ENCODE measurements at regions not wholly inside any gene's neighbourhood (a gene's known extent, or its start where the extent isn't known, plus 50 kb on each side); places are given as distances from the start of the nearest gene placed in this dataset.
"Not testable (repeated sequence)": the region's sequence is repeated elsewhere in the genome, so short reads cannot be mapped to it uniquely, and the experiment has no call there.

DNA sequence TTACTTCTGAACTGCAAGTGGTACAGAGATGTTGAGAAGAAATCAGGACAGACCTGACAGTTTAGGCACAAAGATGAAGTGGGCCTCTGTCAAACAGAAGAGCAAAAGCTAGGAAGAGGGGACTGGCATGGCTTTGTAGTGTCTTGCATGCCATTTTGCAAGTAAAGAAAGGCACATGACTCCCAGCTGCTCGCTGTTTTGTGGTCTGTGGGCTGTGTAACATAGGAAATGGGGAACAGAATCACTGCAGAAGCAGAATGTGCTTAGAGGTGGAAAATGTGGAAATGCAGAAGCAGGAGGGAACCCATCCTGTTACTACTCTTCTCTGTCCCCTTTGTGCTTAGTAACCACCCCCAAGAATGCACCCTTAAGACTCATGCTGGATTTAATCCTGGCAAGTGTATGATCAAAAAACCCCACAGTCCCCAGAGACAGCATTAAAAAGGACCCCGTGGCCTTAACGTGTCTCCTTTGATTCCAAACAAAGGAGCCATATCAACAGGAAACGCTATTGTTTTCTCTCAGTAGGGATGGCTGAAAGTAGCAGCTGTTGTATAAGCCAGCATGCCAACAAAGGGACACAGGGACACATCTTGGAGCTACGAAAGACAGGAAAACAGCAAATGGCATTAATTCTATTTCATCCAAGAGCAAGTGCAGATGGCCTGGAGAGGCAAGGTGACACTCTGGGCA lies 177.6 kb upstream of the GLRA2 start:
- no peak for DNase-seq (ENCODE audit: low spot score)

DNA sequence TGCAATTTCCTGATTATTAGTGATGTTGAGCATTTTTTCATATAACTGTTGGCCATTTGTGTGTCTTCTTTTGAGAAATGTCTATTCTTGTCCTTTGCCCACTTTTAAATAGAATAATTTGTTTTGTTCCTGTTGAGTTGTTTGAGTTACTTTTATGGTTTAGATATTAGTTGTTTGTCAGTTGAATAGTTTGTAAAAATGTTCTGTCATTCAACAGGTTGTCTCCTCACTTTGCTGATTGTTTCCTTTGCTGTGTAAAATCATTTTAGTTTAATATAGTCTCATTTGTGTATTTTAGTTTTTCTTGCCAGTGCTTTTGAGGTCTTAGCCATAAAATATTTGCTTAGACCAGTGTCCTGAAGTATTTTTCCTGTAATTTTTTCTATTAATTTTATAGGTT lies 181.8 kb upstream of the GLRA2 start:
- no peak for DNase-seq (ENCODE audit: low spot score)

DNA sequence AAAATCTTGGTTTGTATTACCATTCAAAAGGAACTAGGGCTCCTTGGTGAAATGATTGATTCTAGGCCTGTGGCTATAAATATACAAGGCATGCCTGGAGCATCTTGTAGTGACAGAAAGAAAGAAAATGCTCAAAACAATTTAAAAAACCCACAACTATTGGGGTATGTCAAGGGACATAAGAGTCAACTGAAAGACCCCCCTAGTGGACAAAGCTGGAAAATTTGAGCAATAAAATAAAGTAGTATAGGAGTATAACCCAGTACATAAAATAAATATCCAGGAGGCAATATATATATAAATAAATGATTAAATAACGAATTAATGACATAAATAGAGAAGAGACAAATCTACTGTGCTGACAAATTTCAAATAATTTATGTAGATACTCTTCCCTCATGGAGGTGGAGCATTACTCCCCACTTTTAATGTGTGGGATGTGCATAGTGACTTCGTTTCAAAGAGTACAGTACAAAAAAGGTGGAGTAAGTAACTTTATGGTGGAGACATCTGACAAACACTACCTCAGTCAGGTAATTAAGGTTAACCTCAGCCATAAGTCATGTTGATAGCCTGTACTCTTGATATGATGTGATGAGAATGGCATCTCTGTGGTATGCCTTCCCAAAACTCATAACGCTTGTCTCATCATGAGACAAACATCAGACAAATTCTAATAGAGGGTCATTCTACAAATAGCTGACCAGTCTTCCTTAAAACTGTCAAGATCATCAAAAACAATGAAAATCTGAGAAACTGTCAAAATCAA lies 185.0 kb upstream of the GLRA2 start:
- peak; percentile 5 for DNase-seq (ENCODE audit: low spot score)

DNA sequence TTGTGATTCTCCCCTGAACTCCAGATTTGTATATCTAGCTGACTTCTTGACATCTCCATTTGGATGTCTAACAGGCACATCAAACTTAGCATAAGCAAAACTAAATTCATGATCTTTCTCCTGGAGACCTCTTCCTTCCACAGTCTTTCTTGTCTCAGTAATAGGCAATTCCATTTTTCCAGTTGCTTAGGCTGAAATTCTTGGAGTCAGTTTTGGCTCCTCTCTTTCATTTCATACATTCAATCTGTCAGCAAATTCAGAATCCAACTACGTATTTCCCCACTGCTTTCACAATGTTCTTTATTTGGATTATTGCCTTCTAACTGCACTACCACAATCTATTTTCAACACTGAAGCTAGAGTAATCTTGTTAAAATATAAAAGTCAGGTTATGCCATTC lies 219.9 kb upstream of the GLRA2 start:
- no peak for DNase-seq (ENCODE audit: low spot score)

DNA sequence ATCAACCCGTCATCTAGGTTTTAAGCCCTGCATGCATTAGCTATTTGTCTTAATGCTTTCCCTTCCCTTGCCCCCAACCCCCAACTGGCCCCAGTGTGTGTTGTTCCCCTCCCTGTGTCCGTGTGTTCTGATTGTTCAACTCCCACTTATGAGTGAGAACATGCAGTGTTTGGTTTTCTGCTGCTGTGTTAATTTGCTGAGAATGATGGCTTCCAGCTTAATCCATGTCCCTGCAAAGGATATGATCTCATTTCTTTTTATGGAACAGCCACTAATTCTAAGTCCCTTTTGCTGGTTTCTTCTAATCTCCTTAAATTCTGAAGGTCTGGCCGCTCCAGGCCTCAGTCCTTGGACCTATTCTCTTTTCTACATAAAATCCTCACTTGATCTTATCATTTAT lies 220.4 kb upstream of the GLRA2 start:
- DNase-seq (ENCODE audit: low spot score) = not testable (repeated sequence)

DNA sequence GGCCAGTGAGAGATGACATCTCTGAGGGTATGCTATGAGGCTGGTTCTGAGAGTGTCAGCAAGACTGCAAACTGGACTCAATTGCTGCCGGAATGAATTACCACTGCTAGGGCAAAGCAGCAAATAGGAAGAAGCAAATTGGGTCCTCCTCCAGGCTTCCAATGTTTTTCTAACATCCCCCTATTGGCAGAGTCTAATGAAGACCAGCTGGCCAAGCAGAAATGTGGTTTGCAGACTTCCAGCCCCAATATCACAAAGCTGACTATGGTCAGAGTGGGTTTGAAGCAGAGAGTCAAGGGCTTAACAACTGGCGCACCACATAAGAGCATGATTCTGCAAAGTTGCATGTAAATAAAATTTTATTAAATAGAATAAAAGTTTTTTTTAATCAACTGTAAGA lies 225.4 kb upstream of the GLRA2 start:
- DNase-seq (ENCODE audit: low spot score) = no peak

DNA sequence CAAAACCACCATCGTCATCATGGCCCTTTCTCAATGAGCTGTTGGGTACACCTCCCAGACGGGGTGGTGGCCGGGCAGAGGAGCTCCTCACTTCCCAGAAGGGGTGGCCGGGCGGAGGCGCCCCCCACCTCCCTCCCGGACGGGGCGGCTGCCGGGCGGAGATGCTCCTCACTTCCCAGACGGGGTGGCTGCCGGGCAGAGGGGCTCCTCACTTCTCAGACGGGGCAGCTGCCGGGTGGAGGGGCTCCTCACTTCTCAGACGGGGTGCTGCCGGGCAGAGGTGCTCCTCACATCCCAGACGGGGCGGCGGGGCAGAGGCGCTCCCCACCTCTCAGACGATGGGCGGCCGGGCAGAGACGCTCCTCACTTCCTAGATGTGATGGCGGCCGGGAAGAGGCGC lies 226.8 kb upstream of the GLRA2 start:
- DNase-seq (ENCODE audit: low spot score) = not testable (repeated sequence)

DNA sequence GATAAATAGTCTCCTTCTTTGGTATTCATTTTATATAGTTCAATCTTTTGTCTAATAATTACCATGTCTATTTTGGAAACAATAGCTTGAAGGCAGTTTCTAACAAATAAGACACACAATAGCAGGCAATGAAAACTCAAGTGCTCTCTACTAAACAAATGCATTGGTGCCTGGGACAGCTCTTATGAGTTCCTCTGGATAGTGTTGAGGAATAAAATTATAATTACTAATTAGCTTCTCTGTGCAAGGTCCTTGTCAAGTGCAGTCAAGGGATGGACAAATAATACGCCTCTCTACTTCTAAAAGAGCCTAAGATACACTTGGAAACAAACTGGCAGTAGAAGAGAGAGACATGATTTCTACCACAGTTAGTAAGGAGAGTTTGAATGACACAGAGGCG lies 229.0 kb upstream of the GLRA2 start:
- no peak for DNase-seq (ENCODE audit: low spot score)

DNA sequence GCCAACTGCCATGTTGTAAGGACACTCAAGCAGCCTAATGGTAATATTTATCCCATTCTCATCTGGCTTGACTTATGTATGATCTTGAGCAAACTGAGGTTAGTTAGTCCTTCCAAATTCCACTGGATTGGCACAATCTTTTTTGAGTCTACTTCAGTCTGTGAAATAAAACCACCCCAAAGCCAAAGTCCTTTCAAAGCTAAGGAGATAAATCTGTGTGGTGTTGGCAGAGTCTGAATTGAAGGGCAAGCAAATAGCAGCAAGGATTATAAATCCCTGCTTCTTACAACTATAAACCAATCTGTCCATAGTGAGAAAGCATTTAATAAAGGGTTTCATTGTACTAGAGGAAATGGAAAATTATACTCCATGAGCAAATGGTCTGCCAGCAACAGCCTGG lies 233.9 kb upstream of the GLRA2 start:
- DNase-seq (ENCODE audit: low spot score) = no peak

DNA sequence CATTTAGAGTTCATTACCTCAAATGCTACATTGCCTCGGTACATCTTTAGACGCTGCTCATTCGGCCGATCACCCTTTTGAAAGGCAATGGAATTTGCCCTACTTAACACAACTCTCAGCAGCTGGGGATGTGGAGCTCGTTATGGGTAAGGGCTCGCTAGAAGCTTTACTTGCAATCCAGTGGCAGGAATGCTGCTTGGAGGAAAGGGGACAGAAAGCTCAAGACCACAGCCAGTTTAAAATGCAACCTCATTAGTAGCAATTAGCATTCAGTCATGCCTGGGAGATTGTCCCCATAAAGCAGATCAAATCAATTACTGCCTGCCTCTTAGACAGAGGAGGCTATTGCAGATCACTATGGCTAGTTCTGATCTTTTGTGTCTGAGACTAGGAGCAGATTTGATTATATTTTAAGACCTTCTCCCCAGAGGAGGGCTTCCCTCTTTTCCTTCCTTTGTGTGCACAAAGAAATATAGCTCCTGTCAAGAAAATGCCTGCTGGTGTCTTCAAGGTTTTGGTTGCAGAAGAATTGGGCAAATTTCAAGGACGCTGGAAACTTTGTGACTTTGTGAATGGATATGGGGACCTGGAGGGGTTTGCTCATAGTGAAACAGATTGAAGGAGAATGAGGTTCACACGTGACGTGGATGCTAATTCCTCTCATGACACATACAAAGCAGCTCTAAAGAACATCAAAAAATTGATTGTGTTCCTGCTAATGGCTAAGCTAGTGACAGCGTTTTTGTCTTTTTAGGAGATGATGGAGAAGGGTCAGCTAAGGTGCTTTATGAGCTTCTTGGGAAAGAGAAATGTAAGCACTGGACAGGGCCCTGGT lies 237.5 kb upstream of the GLRA2 start:
- DNase-seq (ENCODE audit: low spot score) = no peak

DNA sequence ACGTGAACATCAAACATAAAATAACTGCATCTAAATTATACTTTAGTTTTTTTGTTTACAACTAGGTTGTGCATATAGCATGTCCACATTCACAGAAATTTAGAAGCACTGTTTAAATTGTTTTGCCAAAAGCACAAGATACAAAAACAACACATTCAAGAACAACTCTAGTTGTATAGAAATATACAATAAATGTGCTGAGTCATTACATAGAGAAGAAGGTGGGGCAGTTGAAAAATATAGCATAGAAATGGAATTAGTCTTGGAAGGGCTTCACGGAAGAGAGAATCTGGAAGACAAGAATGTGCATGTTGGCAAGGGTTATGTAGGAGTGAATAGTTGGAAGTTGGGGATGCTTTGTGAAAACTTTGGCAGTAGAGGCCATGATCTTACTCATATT lies 239.0 kb upstream of the GLRA2 start:
- no peak for DNase-seq (ENCODE audit: low spot score)

DNA sequence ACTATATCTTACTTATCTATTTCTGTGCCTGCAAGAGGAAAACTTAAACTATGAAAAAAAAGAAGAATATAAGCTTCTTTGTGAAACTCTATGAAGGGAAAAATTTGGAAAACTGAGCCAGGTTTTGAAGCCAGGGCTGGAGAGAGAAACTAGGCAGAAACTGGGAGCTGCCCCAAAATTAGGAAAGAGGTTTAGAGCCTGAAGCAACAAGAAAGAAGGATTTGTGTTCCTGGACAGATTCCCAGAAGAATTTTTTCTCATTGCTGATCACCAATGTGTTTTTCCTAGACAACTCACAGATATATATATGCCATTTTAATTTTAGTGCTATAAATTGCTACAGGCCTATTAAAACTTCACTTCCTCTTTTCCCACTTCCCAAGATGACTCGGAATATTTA lies 245.0 kb upstream of the GEMIN8 start:
- no peak for DNase-seq (ENCODE audit: low spot score)

DNA sequence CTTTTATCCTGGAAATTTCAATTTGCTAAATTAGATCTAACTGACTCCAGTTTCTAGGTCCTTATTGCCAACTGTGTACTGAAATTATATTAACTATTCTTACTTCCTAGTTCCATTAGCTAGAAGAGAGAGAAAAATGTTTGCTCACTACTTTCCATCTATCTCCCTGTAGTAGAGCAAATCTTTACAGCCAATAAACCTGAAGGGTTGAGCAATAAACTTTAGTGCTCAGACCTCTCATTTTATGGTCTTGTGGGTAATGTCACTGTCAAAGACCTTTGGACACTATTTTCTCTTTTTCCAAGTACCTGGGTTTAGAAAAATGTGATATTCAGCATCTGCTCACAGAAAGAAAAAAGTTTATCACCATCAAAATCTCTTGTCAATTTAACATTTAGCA lies 237.5 kb upstream of the GEMIN8 start:
- no peak for DNase-seq (ENCODE audit: low spot score)

DNA sequence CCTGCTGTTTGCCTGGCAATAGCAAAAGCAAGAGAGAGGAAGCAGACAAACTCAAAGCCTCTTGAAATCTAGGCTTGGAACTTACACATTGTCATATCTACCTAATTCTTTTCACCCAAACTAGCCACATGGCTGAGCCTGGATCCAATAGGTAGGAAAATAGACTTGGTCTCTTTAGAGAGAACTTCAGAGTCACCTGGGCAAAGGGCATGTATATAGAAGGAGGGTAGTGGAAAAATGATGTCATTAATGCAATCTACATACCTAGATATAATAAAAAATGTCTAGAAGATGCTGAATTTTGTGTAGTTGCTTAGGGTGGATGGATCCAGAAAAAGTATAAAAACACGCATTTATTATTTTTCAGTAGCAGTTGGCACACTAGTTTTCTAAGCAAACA lies 237.0 kb upstream of the GEMIN8 start:
- no peak for DNase-seq (ENCODE audit: low spot score)

DNA sequence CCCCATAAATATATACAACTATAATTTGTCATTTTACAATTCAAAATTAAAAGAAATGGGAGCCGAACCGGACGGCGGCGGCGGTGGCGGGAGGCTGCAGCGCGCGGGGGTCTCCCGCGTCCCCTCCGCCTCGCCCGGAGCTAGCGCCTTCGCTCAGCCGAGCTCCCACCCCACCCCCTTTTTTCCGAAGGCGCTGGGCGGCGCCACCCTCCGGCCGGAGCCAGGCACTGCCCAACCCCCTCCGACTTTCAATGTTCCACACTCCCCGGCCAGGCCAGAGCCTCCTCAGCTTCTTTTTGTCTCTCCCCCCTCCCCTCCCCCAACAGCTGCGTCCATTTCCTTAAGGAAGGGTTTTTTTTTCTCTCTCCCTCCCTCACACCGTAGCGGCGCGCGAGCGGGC lies 214.1 kb upstream of the GEMIN8 start:
- no peak for DNase-seq (ENCODE audit: low spot score)

DNA sequence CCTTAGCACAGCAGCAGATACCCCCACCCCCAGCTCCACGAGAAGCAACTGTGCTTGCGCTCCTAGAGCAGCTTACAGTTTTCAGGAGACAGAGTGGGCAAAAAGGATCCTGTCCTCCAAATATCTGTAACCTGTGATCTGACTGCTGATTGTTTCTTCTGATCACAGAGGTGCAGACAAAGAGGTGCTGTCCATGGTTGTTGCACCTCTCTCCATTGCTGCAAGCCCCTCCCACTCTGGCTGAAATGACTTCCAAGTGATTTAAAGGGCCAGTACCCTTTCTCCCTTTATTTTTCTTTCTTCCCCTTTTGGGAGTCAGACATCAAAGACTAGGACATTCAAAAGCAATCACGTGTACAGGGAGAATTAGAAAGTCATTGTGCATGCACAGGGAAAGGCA lies 205.3 kb upstream of the GEMIN8 start:
- no peak for DNase-seq (ENCODE audit: low spot score)

DNA sequence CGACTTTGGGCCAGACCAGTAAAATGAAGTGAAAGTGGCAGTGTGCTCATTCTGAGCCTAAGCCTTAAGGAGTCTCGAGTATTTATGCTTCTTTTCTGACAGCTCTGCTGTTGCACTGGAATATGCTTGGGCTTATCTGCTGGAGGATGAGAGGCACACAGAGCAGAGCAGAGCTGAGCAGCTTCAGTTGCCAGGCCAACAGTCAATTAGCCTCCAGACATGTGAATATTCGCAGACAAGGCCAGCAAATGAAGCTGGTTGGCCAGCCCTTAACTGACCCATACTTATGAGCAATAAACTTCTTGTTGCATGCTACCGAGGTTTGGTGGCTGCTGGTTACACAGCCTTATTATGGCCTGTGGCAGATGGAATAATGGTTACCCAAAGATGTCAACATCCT lies 203.0 kb upstream of the GEMIN8 start:
- no peak for DNase-seq (ENCODE audit: low spot score)

DNA sequence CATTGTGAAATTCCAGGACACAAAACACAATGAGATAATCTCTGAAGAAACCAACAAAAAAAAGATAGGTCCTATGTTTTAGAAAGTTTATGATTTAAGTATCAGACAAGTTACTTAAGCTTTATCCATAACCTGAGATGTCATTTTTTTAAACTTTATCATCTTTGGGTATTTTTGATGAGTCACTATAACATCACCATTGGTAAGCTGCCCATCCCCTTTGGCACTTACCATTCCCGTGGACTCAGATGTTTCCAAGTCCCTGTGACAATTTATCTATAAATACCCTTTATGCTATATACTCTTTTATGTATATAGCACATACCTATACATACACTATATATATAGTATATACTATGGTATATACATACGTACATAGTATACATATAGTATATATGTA lies 198.9 kb upstream of the GEMIN8 start:
- DNase-seq (ENCODE audit: low spot score) = no peak

DNA sequence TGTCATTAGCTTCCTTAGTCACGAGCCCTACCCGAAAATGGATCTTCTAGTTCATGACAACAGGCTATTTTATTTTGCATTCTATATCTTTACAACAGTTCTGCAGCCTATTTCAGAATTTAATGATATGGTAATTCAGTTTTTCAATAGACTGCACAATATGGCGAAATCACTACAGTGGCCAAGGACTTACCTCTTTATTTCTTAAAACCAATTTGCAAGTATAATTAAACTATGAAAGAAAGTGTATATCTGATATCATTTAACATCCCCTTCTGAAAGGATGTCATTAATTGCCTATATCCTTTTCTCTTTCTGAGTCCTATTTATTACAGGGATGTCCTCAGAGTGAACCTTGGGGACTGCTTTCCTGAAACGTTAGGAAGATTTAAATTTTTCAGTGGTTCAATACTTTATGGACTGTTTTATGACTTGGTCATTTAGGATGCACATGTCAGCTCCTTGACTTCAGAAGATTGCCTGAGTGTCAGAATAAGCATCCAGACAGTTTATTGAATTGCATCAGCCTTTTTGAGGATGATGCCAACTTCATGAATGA lies 190.8 kb upstream of the GEMIN8 start:
- DNase-seq (ENCODE audit: low spot score) = no peak

DNA sequence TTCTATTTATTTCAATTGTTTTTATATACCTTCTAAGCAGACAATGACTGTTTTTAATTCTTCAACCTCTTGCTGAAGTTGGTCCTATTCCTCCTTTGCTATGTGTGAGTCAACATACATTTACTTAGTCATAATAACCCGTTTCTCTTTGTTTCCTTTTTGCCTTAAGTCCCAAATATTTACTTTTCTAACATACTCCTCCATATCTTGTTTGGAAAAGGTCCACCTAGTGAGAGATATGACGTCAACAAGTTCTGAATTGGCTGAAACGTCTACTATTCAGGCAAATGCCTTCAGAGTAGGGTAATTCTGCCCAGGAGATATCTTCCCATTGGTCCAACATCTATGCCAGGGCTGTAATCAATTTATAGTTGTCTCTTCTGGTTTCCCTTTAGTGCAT lies 179.3 kb upstream of the GEMIN8 start:
- no peak for DNase-seq (ENCODE audit: low spot score)

DNA sequence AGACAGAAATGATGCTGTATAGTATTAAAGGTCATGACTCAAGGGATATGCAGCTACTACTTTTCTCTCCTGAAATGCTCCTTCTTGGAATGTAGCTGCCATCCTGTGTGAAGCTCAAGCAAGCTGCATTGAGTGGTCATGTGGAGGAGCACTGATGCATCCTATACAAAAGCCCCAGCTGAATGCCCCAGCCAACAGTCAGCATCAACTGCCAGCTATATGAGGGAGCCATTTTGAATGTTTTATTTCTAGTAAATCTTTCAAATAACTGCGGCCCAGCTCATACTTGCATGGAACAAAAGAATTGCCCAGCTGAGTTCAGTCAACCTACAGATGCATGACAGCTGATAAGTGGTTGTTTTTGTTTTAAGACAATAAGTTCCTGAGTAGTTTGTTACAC lies 165.0 kb upstream of the GEMIN8 start:
- DNase-seq (ENCODE audit: low spot score) = no peak

DNA sequence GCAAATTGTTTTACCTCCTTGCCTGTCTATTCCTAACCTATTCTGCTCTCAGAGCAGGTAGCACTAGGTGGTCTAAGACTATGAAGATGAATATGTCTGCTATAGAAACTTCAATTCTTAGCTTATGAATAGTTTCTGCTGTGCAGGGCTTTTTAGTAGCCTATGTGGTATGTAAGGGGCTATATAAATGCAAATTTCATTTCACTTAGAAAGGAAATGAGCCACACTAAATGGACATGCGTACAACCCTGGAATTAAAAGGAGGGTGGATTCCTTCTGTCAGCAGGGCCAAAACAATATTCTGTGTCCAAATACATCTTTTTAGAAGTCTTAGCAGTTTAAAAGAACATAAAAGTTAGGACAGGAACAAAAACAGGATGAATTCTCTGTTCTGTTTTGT lies 163.9 kb upstream of the GEMIN8 start:
- DNase-seq (ENCODE audit: low spot score) = no peak

DNA sequence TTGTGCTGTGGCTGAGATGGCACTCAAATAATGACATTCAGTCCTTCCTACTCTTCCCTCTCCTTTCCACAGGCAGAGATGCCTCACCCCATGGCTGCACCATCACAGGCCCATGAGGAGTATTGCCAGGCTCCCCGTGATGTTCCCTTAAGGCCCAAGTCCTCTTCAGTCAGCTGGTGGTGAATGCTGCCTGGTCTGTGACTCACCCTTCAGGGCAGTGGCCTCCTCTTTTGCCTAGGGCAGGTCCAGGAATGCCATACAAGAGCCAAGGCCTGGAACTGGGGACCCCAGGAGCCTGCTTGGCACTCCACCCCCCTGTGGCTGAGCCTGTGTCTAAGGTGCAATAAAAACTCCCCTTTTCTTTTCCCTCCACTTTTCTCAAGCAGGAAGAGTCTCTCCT lies 144.2 kb upstream of the GEMIN8 start:
- no peak for DNase-seq (ENCODE audit: low spot score)

Measured in NAMALWA (cell line).